ENCODE measurements at regions not wholly inside any gene's neighbourhood (a gene's known extent, or its start where the extent isn't known, plus 50 kb on each side); places are given as distances from the start of the nearest gene placed in this dataset.

DNA sequence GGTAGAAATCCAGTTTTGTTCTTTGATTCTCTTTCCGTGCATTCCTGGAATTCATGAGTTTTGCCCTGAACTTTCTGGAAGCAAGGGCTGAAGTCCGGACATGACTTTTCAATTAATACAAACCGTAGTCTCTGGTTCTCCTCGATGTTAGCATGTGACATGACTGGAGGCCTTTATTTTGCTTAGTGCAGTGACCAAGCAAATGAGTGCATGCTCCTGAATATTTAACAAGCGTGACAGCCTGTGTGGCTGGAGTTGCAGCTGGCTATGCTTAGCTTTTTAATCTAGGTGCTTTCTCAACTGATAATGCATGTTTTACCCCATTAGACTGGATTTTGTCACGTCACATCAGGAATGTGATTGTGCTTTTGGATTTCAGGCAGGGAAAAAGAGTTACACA, 302.1 kb downstream of the MAP2K6 start:
- TF ChIP-seq, protein P1, sequence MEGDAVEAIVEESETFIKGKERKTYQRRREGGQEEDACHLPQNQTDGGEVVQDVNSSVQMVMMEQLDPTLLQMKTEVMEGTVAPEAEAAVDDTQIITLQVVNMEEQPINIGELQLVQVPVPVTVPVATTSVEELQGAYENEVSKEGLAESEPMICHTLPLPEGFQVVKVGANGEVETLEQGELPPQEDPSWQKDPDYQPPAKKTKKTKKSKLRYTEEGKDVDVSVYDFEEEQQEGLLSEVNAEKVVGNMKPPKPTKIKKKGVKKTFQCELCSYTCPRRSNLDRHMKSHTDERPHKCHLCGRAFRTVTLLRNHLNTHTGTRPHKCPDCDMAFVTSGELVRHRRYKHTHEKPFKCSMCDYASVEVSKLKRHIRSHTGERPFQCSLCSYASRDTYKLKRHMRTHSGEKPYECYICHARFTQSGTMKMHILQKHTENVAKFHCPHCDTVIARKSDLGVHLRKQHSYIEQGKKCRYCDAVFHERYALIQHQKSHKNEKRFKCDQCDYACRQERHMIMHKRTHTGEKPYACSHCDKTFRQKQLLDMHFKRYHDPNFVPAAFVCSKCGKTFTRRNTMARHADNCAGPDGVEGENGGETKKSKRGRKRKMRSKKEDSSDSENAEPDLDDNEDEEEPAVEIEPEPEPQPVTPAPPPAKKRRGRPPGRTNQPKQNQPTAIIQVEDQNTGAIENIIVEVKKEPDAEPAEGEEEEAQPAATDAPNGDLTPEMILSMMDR (IDR thresholded peaks at IDR 0.05), result no peak
- no peak for TF ChIP-seq POLR2A (IDR thresholded peaks at IDR 0.05)

Measured in esophagus squamous epithelium (tissue), 4 donors.